ENCODE measurements at regions not wholly inside any gene's neighbourhood (a gene's known extent, or its start where the extent isn't known, plus 50 kb on each side); places are given as distances from the start of the nearest gene placed in this dataset.

GRCh38 chr2:21438949-21439348 is 315.2 kb downstream of the TDRD15 start:
- DNase-seq (ENCODE audit: low read depth), result no peak

- no peak for DNase-seq (ENCODE audit: low read depth)
These were observed 317.7 kb downstream of the TDRD15 start for GRCh38 chr2:21441442-21441841.

GRCh38 chr2:21443494-21444105 is 319.8 kb downstream of the TDRD15 start:
- DNase-seq (ENCODE audit: low read depth), result no peak

- DNase-seq (ENCODE audit: low read depth), result no peak
These were observed 326.1 kb downstream of the TDRD15 start for GRCh38 chr2:21449881-21450280.

GRCh38 chr2:21451403-21451802 is 327.6 kb downstream of the TDRD15 start:
- DNase-seq (ENCODE audit: low read depth), result no peak

GRCh38 chr2:21452263-21452662 is 328.5 kb downstream of the TDRD15 start:
- no peak for DNase-seq (ENCODE audit: low read depth)

- no peak for DNase-seq (ENCODE audit: low read depth)
These were observed 328.9 kb downstream of the TDRD15 start for GRCh38 chr2:21452678-21453077.

GRCh38 chr2:21453723-21454450 is 330.1 kb downstream of the TDRD15 start:
- DNase-seq (ENCODE audit: low read depth), result no peak

- no peak for DNase-seq (ENCODE audit: low read depth)
These were observed 331.1 kb downstream of the TDRD15 start for GRCh38 chr2:21454839-21455238.

GRCh38 chr2:21461754-21462240 is 338.0 kb downstream of the TDRD15 start:
- no peak for DNase-seq (ENCODE audit: low read depth)

GRCh38 chr2:21466341-21466927 is 342.7 kb downstream of the TDRD15 start:
- DNase-seq (ENCODE audit: low read depth), result no peak

GRCh38 chr2:21467280-21467818 is 343.6 kb downstream of the TDRD15 start:
- no peak for DNase-seq (ENCODE audit: low read depth)

- DNase-seq (ENCODE audit: low read depth), result no peak
These were observed 344.1 kb downstream of the TDRD15 start for GRCh38 chr2:21467910-21468309.

- no peak for DNase-seq (ENCODE audit: low read depth)
These were observed 344.9 kb downstream of the TDRD15 start for GRCh38 chr2:21468624-21469023.

GRCh38 chr2:21469158-21469557 is 345.4 kb downstream of the TDRD15 start:
- DNase-seq (ENCODE audit: low read depth), result no peak

- no peak for DNase-seq (ENCODE audit: low read depth)
These were observed 345.8 kb downstream of the TDRD15 start for GRCh38 chr2:21469564-21469963.

- DNase-seq (ENCODE audit: low read depth), result no peak
These were observed 356.4 kb downstream of the TDRD15 start for GRCh38 chr2:21480162-21480561.

- no peak for DNase-seq (ENCODE audit: low read depth)
These were observed 360.9 kb downstream of the TDRD15 start for GRCh38 chr2:21484643-21485042.

- no peak for DNase-seq (ENCODE audit: low read depth)
These were observed 362.7 kb downstream of the TDRD15 start for GRCh38 chr2:21486445-21486844.

- no peak for DNase-seq (ENCODE audit: low read depth)
These were observed 365.3 kb downstream of the TDRD15 start for GRCh38 chr2:21489080-21489479.

GRCh38 chr2:21498016-21498415 is 374.2 kb downstream of the TDRD15 start:
- DNase-seq (ENCODE audit: low read depth), result no peak

- no peak for DNase-seq (ENCODE audit: low read depth)
These were observed 376.7 kb downstream of the TDRD15 start for GRCh38 chr2:21500401-21500945.

All from stimulated activated CD8-positive, alpha-beta memory T cell treated with anti-CD3 and anti-CD28 coated beads, Interleukin-12 subunit alpha, Interleukin-12 subunit beta, amount 100 ng/mL, for 1 hour (primary cell).